ENCODE measurements at regions not wholly inside any gene's neighbourhood (a gene's known extent, or its start where the extent isn't known, plus 50 kb on each side); places are given as distances from the start of the nearest gene placed in this dataset.

DNA sequence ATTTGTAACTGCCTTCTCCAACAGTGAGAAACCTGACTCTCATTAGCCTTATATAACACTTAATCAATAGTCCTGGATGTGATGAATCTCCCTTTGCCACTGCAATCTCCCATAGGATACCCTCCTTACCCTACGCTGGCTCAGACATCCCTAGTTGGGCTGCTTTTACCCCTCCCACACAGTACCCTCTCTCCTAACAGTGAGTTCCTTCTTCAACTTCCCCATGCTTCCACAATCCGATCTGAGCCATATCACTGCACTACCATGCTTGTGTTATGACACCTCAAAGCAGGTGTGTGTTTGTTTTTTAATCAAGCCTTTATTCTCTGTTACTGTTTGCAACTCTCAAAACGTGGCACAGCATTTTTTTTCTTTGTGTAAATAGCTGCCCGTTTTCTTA lies 60.5 kb upstream of the C9orf72 start:
- no peak overlapping the region for H2AFZ ChIP-seq (ENCODE audit: control insufficient read depth, low read length)

DNA sequence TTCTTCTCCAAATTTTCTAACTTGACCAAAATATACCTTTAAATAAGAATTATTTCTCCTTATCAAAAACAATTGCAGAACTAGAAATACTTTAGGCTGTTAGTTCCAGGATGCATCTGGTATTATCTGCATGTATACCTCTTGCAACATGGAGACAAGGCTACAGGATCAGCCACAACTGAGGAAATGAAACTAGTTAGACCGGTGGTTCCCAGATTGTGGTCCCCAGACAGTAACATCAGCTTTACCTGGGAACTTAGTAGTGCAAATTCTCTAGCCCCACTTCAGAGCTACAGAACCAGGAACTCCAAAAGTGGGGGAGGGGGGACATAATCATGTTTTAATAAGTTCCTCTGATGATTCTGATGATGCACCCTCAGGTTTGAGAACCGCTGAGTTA lies 61.6 kb upstream of the C9orf72 start:
- H3K9me1 ChIP-seq (ENCODE audit: control insufficient read depth, extremely low read depth, insufficient read depth, low read length): no peaks in the 10 kb centered on the region

More for the DNA sequence above, 60.5 kb upstream of the C9orf72 start:
- no peak for DNase-seq (ENCODE audit: low read depth, low spot score)
- no peaks in the 10 kb centered on the region for H4K20me1 ChIP-seq (ENCODE audit: control insufficient read depth, extremely low read depth, insufficient read depth, low read length)
- H3K27ac ChIP-seq (ENCODE audit: control insufficient read depth, insufficient read depth, low read length): no peak overlapping the region
- H3K9me1 ChIP-seq (ENCODE audit: control insufficient read depth, extremely low read depth, insufficient read depth, low read length): no peaks in the 10 kb centered on the region
- dilution Hi-C loops (cut with MboI; ENCODE audit: extremely low pct_ligation_motif_present, low sequenced_read_pairs): no loop called here
- H3K36me3 ChIP-seq (ENCODE audit: control insufficient read depth in 2 of 2, extremely low read depth in 1 of 2, insufficient read depth in 2 of 2, low read length in 2 of 2): no peaks in the 10 kb centered on the region
- H3K27me3 ChIP-seq (ENCODE audit: control insufficient read depth, extremely low read depth, insufficient read depth, low read length): no peaks in the 10 kb centered on the region
- TF ChIP-seq EZH2 (IDR thresholded peaks at IDR 0.05; ENCODE audit: low read length): no peak
- TF ChIP-seq, protein P1, sequence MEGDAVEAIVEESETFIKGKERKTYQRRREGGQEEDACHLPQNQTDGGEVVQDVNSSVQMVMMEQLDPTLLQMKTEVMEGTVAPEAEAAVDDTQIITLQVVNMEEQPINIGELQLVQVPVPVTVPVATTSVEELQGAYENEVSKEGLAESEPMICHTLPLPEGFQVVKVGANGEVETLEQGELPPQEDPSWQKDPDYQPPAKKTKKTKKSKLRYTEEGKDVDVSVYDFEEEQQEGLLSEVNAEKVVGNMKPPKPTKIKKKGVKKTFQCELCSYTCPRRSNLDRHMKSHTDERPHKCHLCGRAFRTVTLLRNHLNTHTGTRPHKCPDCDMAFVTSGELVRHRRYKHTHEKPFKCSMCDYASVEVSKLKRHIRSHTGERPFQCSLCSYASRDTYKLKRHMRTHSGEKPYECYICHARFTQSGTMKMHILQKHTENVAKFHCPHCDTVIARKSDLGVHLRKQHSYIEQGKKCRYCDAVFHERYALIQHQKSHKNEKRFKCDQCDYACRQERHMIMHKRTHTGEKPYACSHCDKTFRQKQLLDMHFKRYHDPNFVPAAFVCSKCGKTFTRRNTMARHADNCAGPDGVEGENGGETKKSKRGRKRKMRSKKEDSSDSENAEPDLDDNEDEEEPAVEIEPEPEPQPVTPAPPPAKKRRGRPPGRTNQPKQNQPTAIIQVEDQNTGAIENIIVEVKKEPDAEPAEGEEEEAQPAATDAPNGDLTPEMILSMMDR (optimal IDR thresholded peaks at IDR 0.05 in 1 of 3, IDR thresholded peaks at IDR 0.05 in 1 of 3, conservative IDR thresholded peaks at IDR 0.05 in 1 of 3; ENCODE audit: extremely low read depth in 1 of 3, insufficient read depth in 2 of 3, low read length in 3 of 3): no peak
- no peaks in the 10 kb centered on the region for H3K9me3 ChIP-seq (ENCODE audit: control insufficient read depth, low read depth, low read length)
- FAIRE-seq: no peak
- H3K79me2 ChIP-seq (ENCODE audit: control insufficient read depth, insufficient read depth, low read length): no peaks in the 10 kb centered on the region
- no peak overlapping the region for H3K4me2 ChIP-seq (ENCODE audit: control insufficient read depth, extremely low read depth, insufficient read depth, low read depth, low read length)
- H3K9ac ChIP-seq (ENCODE audit: control insufficient read depth, extremely low read depth, insufficient read depth, low read length): no peak overlapping the region
- H3K4me1 ChIP-seq (ENCODE audit: control insufficient read depth, extremely low read depth, insufficient read depth, low read length): peaks cover 8% of the 10 kb centered on the region
- no peak overlapping the region for H3K4me3 ChIP-seq (ENCODE audit: control insufficient read depth in 2 of 3, extremely low read depth in 1 of 3, insufficient read depth in 2 of 3, low read depth in 1 of 3, low read length in 3 of 3)

More for the DNA sequence above, 61.6 kb upstream of the C9orf72 start:
- H3K36me3 ChIP-seq (ENCODE audit: control insufficient read depth in 2 of 2, extremely low read depth in 1 of 2, insufficient read depth in 2 of 2, low read length in 2 of 2): no peaks in the 10 kb centered on the region
- H3K4me3 ChIP-seq (ENCODE audit: control insufficient read depth in 2 of 3, extremely low read depth in 1 of 3, insufficient read depth in 2 of 3, low read depth in 1 of 3, low read length in 3 of 3): no peak overlapping the region
- no peak for DNase-seq (ENCODE audit: low read depth, low spot score)
- dilution Hi-C loops (cut with MboI; ENCODE audit: extremely low pct_ligation_motif_present, low sequenced_read_pairs): no loop called here
- H4K20me1 ChIP-seq (ENCODE audit: control insufficient read depth, extremely low read depth, insufficient read depth, low read length): no peaks in the 10 kb centered on the region
- no peaks in the 10 kb centered on the region for H3K27me3 ChIP-seq (ENCODE audit: control insufficient read depth, extremely low read depth, insufficient read depth, low read length)
- no peaks in the 10 kb centered on the region for H3K9me3 ChIP-seq (ENCODE audit: control insufficient read depth, low read depth, low read length)
- no peak overlapping the region for H3K27ac ChIP-seq (ENCODE audit: control insufficient read depth, insufficient read depth, low read length)
- no peak overlapping the region for H2AFZ ChIP-seq (ENCODE audit: control insufficient read depth, low read length)
- peaks cover 12% of the 10 kb centered on the region for H3K4me1 ChIP-seq (ENCODE audit: control insufficient read depth, extremely low read depth, insufficient read depth, low read length)
- no peak overlapping the region for H3K4me2 ChIP-seq (ENCODE audit: control insufficient read depth, extremely low read depth, insufficient read depth, low read depth, low read length)
- no peak overlapping the region for H3K9ac ChIP-seq (ENCODE audit: control insufficient read depth, extremely low read depth, insufficient read depth, low read length)
- H3K79me2 ChIP-seq (ENCODE audit: control insufficient read depth, insufficient read depth, low read length): no peaks in the 10 kb centered on the region
- no peak for FAIRE-seq
- TF ChIP-seq EZH2 (IDR thresholded peaks at IDR 0.05; ENCODE audit: low read length): no peak
- TF ChIP-seq, protein P1 (optimal IDR thresholded peaks at IDR 0.05 in 1 of 3, IDR thresholded peaks at IDR 0.05 in 1 of 3, conservative IDR thresholded peaks at IDR 0.05 in 1 of 3; ENCODE audit: extremely low read depth in 1 of 3, insufficient read depth in 2 of 3, low read length in 3 of 3): no peak

Data from keratinocyte (primary cell).